GM12878 (cell line): ENCODE measurements at regions not wholly inside any gene's neighbourhood (a gene's known extent, or its start where the extent isn't known, plus 50 kb on each side); places are given as distances from the start of the nearest gene placed in this dataset.

Experiments used
- ATAC-seq: fragments of 200-7000 bp; cut with Tn5 transposase; 3 replicates; pipeline ENCODE4 v1.9.1; 2020; ENCODE audit warnings: mild to moderate bottlenecking, moderate library complexity
- BruUV-seq: library from RNA; stranded (reverse); fragments of 400-500 nt; replicated peaks from 2 replicates; lab custom pipeline; 2021; lab: Mats Ljungman, UMichigan
- CTCF ChIA-PET: fragments of 300-600 bp; sonication (Branson Sonifier 250); formaldehyde crosslinking; extraction: SDS; loops from one replicate; lab custom pipeline; 2021; ENCODE audit warnings: inconsistent platforms; lab: Yijun Ruan, JAX
- POLR2A ChIA-PET: fragments of 350-600 bp; formaldehyde crosslinking; extraction: SDS; loops from one replicate; lab custom pipeline; 2021; ENCODE audit warnings: inconsistent platforms; lab: Charles Lee
- RAD21 ChIA-PET: fragments of 300-600 bp; sonication (Branson Sonifier 250); formaldehyde crosslinking; loops from one replicate; lab custom pipeline; 2023; ENCODE audit warnings: antibody characterized with exemption; ENCODE audit not compliant: unreplicated experiment; lab: Charles Lee
- SMC1A ChIA-PET: fragments of 300-600 bp; sonication (Branson Sonifier 250); formaldehyde crosslinking; loops from one replicate; lab custom pipeline; 2023; ENCODE audit not compliant: unreplicated experiment, uncharacterized antibody; lab: Charles Lee
- DNase-seq: peaks from one replicate; pipeline ENCODE4 v3.0.0-alpha.2; 2011; ENCODE audit warnings: low read depth, low spot score
- FAIRE-seq: peaks from 3 replicates; lab custom pipeline; 2011; peaks lifted over from hg19 to GRCh38; lab: Jason Lieb, UNC
- H2AFZ ChIP-seq: 2 replicates; pipeline ENCODE4 v1.6.0; 2011; ENCODE audit warnings: low read depth, low read length, control low read depth; ENCODE audit not compliant: control insufficient read depth
- H3K27ac ChIP-seq: 2 replicates; pipeline ENCODE4 v1.5.1; 2011; ENCODE audit warnings: control low read depth; ENCODE audit not compliant: control insufficient read depth, insufficient read depth
- H3K27me3 ChIP-seq, 2 experiments: replicated peaks in 1 of 2; 2 replicates each; pipeline versions ENCODE4 v1.6.0 to v1.6.1; 2011; ENCODE audit warnings: low read length in 1 of 2; ENCODE audit not compliant: control insufficient read depth in 2 of 2, insufficient read depth in 2 of 2
- H3K36me3 ChIP-seq, 2 experiments: 2 replicates each; pipeline ENCODE4 v1.5.1; 2011; ENCODE audit warnings: low read length in 1 of 2; ENCODE audit not compliant: control insufficient read depth in 2 of 2, insufficient read depth in 2 of 2
- H3K4me1 ChIP-seq: 2 replicates; pipeline ENCODE4 v1.6.1; 2011; ENCODE audit warnings: mild to moderate bottlenecking, low read length, moderate library complexity, mixed read lengths; ENCODE audit not compliant: control insufficient read depth, insufficient read depth
- H3K4me2 ChIP-seq: 2 replicates; pipeline ENCODE4 v1.6.0; 2011; ENCODE audit warnings: control low read depth; ENCODE audit not compliant: control insufficient read depth, insufficient read depth
- H3K4me3 ChIP-seq: fragments of 200-600 bp; sonication (generic); 2 replicates; pipeline ENCODE4 v1.5.1; 2016
- H3K79me2 ChIP-seq: 2 replicates; pipeline ENCODE4 v1.6.0; 2011; ENCODE audit warnings: low read length; ENCODE audit not compliant: control insufficient read depth, insufficient read depth
- H3K9ac ChIP-seq: 2 replicates; pipeline ENCODE4 v1.8.0; 2011; ENCODE audit warnings: low read length, control low read depth, mixed read lengths; ENCODE audit not compliant: control insufficient read depth, insufficient read depth
- H3K9me3 ChIP-seq: replicated peaks from 3 replicates; pipeline ENCODE4 v1.5.1; 2011; ENCODE audit warnings: mild to moderate bottlenecking, low read length; ENCODE audit not compliant: control insufficient read depth, insufficient read depth
- H4K20me1 ChIP-seq: 2 replicates; pipeline ENCODE4 v1.6.0; 2011; ENCODE audit not compliant: control insufficient read depth, insufficient read depth
- CHD2 ChIP-seq: IDR thresholded peaks from 2 replicates; pipeline ENCODE4 v1.6.1; 2011; ENCODE audit warnings: low read depth, low read length, improper control_type of control experiment, borderline replicate concordance
- E4F1 ChIP-seq: fragments of 450-650 bp; IDR thresholded peaks from 2 replicates; pipeline ENCODE4 v1.6.1; 2018; ENCODE audit warnings: borderline replicate concordance, mild to moderate bottlenecking; ENCODE audit not compliant: partially characterized antibody
- ESRRA ChIP-seq: IDR thresholded peaks from 2 replicates; pipeline ENCODE4 v1.6.1; 2012; ENCODE audit warnings: mild to moderate bottlenecking, low read length, improper control_type of control experiment
- JUND ChIP-seq: IDR thresholded peaks from 2 replicates; pipeline ENCODE4 v1.6.1; 2012; ENCODE audit warnings: low read depth, mild to moderate bottlenecking, low read length, improper control_type of control experiment, moderate library complexity
- LARP7 ChIP-seq: fragments of 450-650 bp; IDR thresholded peaks from 2 replicates; pipeline ENCODE4 v1.6.1; 2017; ENCODE audit warnings: mild to moderate bottlenecking
- MAX ChIP-seq: IDR thresholded peaks from 2 replicates; pipeline ENCODE4 v1.6.1; 2012; ENCODE audit warnings: low read depth, low read length, improper control_type of control experiment
- MEF2A ChIP-seq: IDR thresholded peaks from 2 replicates; pipeline ENCODE4 v1.6.1; 2011; ENCODE audit warnings: low read depth, mild to moderate bottlenecking, low read length, moderate library complexity; ENCODE audit not compliant: insufficient read depth
- NFYA ChIP-seq: IDR thresholded peaks from 2 replicates; pipeline ENCODE4 v1.6.1; 2011; ENCODE audit warnings: low read depth, mild to moderate bottlenecking, low read length, improper control_type of control experiment, borderline replicate concordance
- NR2C1 ChIP-seq: fragments of 450-650 bp; IDR thresholded peaks from 2 replicates; pipeline ENCODE4 v1.6.1; 2017; ENCODE audit warnings: antibody characterized with exemption, mild to moderate bottlenecking, moderate library complexity
- RUNX3 ChIP-seq: IDR thresholded peaks from 2 replicates; pipeline ENCODE4 v1.6.1; 2012; ENCODE audit warnings: low read length, inconsistent platforms
- SP1 ChIP-seq: IDR thresholded peaks from one replicate; pipeline ENCODE4 v1.6.1; 2011; ENCODE audit warnings: low read depth, low read length
- SREBF1 ChIP-seq: IDR thresholded peaks from 2 replicates; pipeline ENCODE4 v1.6.1; 2012; ENCODE audit warnings: mild to moderate bottlenecking, low read length
- SREBF2 ChIP-seq: IDR thresholded peaks from 2 replicates; pipeline ENCODE4 v1.6.1; 2012; ENCODE audit warnings: mild to moderate bottlenecking, low read length
- STAT3 ChIP-seq: IDR thresholded peaks from 2 replicates; pipeline ENCODE4 v1.6.1; 2011; ENCODE audit warnings: low read depth, low read length, improper control_type of control experiment
- ZBTB11 ChIP-seq: fragments of 450-650 bp; formaldehyde crosslinking; IDR thresholded peaks from 2 replicates; pipeline ENCODE4 v1.5.0; 2022; ENCODE audit warnings: mild to moderate bottlenecking, missing genetic modification characterization
- ZBTB33 ChIP-seq: fragments of 450-650 bp; IDR thresholded peaks from 2 replicates; pipeline ENCODE4 v1.6.1; 2017; ENCODE audit warnings: mild to moderate bottlenecking
- WGBS: methylation state at CpG from one replicate; pipeline ENCODE4 v1.1.6; 2016; ENCODE audit warnings: low lambda C conversion rate; ENCODE audit not compliant: insufficient replicate concordance, insufficient coverage; ENCODE audit errors: missing lambda C conversion rate; 5-methylcytosine and 5-hydroxymethylcytosine counted together
- in situ Hi-C: fragments of 300-500 bp; cut with MboI; formaldehyde crosslinking; loops from 9 replicates; pipeline ENCODE4 v1.14.3; 2018; ENCODE audit warnings: mixed read lengths
- intact Hi-C: fragments of 100-400 bp; cut with micrococcal nuclease; formaldehyde crosslinking; loops from one replicate; pipeline ENCODE4 v1.14.2; 2022; ENCODE audit not compliant: unreplicated experiment

GRCh38 chr21:16767201-16767600 lies 745.6 kb upstream of the CXADR start:
- Histone ChIP-seq H3K27me3 (no peaks in the 10 kb centered on the region), H2AFZ (no peak overlapping the region), H3K36me3 (no peaks in the 10 kb centered on the region), H3K4me3 (no peak overlapping the region), H3K4me2 (no peak overlapping the region), H3K4me1 (no peaks in the 10 kb centered on the region), H3K79me2 (no peaks in the 10 kb centered on the region), H3K27ac (no peak overlapping the region), H4K20me1 (no peaks in the 10 kb centered on the region), H3K9ac (no peak overlapping the region), H3K9me3 (no peaks in the 10 kb centered on the region)
- ChIA-PET CTCF (no interaction called here), RAD21 (no interaction called here), SMC1A (no interaction called here), POLR2A (no interaction called here)
- no peak for TF ChIP-seq SREBF2
- TF ChIP-seq SP1, result no peak
- no peak for TF ChIP-seq ESRRA
- TF ChIP-seq ZBTB11, result no peak
- no peak for TF ChIP-seq STAT3
- TF ChIP-seq NR2C1, result no peak
- no peak for TF ChIP-seq ZBTB33
- TF ChIP-seq NFYA, result no peak
- TF ChIP-seq MAX, result no peak
- TF ChIP-seq E4F1, result no peak
- TF ChIP-seq CHD2, result no peak
- TF ChIP-seq MEF2A, result no peak
- no peak for TF ChIP-seq SREBF1
- TF ChIP-seq JUND, result no peak
- TF ChIP-seq LARP7, result no peak
- no peak for TF ChIP-seq RUNX3
- WGBS, result 2% methylated on average over 2 of the region's 2 CpGs
- in situ Hi-C loops, result no loop called here
- ATAC-seq (no peak), DNase-seq (no peak), FAIRE-seq (no peak)
- intact Hi-C loops, result no loop called here
- no TSS peak for BruUV-seq
